ENCODE measurements at regions not wholly inside any gene's neighbourhood (a gene's known extent, or its start where the extent isn't known, plus 50 kb on each side); places are given as distances from the start of the nearest gene placed in this dataset.

- ChIA-PET POLR2A (interaction anchor here (1.2 to 1.3 kb wide), 2 partner anchors 19 to 20 kb away, joined by 3 read pairs; no protein-coding TSS in a partner anchor), CTCF (interaction anchor here (1.2 to 3.3 kb wide), 3 partner anchors 20 to 143 kb away, joined by 4 to 25 read pairs (median 5); no protein-coding TSS in a partner anchor)
- Histone ChIP-seq H3K9me3 (ENCODE audit: control insufficient read depth, insufficient read depth, low read depth, low read length) (no peaks in the 10 kb centered on the region), H3K4me1 (ENCODE audit: control insufficient read depth, insufficient read depth, low read length) (peaks cover 8% of the 10 kb centered on the region), H3K27ac (ENCODE audit: extremely low read depth, low read depth, low read length) (no peak overlapping the region), H3K4me3 (ENCODE audit: low read depth, low read length) (no peak overlapping the region), H3K36me3 (ENCODE audit: control insufficient read depth in 2 of 2, insufficient read depth in 1 of 2, low read length in 2 of 2) (no peaks in the 10 kb centered on the region)
- 0 out of 2 replicates have a peak, but pooled peaks have one; percentile 23 for TF ChIP-seq CTCF (tag by site-specific recombination; IDR thresholded peaks at IDR 0.05)
- TF ChIP-seq, protein P1, sequence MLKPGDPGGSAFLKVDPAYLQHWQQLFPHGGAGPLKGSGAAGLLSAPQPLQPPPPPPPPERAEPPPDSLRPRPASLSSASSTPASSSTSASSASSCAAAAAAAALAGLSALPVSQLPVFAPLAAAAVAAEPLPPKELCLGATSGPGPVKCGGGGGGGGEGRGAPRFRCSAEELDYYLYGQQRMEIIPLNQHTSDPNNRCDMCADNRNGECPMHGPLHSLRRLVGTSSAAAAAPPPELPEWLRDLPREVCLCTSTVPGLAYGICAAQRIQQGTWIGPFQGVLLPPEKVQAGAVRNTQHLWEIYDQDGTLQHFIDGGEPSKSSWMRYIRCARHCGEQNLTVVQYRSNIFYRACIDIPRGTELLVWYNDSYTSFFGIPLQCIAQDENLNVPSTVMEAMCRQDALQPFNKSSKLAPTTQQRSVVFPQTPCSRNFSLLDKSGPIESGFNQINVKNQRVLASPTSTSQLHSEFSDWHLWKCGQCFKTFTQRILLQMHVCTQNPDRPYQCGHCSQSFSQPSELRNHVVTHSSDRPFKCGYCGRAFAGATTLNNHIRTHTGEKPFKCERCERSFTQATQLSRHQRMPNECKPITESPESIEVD (tag by site-specific recombination; IDR thresholded peaks at IDR 0.05), result no peak
Measured at GRCh38 chr10:117462424-117462792, 80.1 kb upstream of the EMX2 start.

DNA sequence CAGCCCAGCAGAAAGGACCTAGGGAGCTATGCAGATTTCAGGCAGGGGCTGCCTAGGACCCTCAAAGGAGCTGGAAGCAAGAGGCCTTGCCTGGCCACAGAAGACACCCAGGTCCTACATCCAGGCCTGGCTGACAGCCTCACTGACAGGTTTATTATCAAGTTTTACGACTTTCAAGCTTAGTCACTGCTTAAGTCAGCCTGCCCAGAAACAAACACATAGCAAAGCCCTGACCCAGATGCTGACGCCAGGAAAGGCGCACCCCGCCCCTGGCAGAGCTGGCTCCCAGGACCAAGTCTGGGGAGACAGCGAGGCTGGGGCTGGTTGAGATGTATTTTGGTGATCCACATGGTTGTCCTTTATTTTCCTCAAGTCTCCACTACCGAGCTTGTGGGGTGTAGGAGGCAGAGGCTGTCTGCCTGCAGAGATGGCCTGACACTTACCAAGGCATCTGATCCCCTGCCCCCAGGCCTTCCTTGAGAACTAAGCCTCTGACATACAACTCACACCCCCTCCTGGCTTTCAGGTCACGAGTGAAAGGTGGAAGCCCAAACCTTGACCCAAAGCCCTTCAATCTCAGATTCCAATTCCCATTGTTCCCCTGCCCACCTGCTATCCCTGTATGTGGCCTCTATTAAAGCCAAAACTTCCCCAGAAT, 80.7 kb upstream of the EMX2 start:
- H3K27ac ChIP-seq (ENCODE audit: extremely low read depth, low read depth, low read length), result no peak overlapping the region; the same call in 1 of the 2 replicates
- CTCF ChIA-PET, result interaction anchor here (0.7 to 3.3 kb wide), 7 partner anchors 8 to 143 kb away, joined by 3 to 25 read pairs (median 4); no protein-coding TSS in a partner anchor
- POLR2A ChIA-PET, result interaction anchor here (1.2 to 1.3 kb wide), 2 partner anchors 19 to 20 kb away, joined by 3 read pairs; no protein-coding TSS in a partner anchor
- H3K4me3 ChIP-seq (ENCODE audit: low read depth, low read length), result no peak overlapping the region
- H3K9me3 ChIP-seq (ENCODE audit: control insufficient read depth, insufficient read depth, low read depth, low read length), result no peaks in the 10 kb centered on the region
- H3K36me3 ChIP-seq (ENCODE audit: control insufficient read depth in 2 of 2, insufficient read depth in 1 of 2, low read length in 2 of 2), result no peaks in the 10 kb centered on the region
- H3K4me1 ChIP-seq (ENCODE audit: control insufficient read depth, insufficient read depth, low read length), result peaks cover 8% of the 10 kb centered on the region
- TF ChIP-seq, protein P2, sequence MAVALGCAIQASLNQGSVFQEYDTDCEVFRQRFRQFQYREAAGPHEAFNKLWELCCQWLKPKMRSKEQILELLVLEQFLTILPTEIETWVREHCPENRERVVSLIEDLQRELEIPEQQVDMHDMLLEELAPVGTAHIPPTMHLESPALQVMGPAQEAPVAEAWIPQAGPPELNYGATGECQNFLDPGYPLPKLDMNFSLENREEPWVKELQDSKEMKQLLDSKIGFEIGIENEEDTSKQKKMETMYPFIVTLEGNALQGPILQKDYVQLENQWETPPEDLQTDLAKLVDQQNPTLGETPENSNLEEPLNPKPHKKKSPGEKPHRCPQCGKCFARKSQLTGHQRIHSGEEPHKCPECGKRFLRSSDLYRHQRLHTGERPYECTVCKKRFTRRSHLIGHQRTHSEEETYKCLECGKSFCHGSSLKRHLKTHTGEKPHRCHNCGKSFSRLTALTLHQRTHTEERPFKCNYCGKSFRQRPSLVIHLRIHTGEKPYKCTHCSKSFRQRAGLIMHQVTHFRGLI (tag by site-specific recombination; IDR thresholded peaks at IDR 0.05), result peak; percentile 18; the same call in 1 of the 2 replicates
- TF ChIP-seq PRDM4 (tag by site-specific recombination; IDR thresholded peaks at IDR 0.05) (0 out of 2 replicates have a peak, but pooled peaks have one; percentile 37), HOXC10 (CRISPR knock-in tag; IDR thresholded peaks at IDR 0.05) (peak; percentile 88; the same call in 1 of the 2 replicates), KLF8 (tag by site-specific recombination; IDR thresholded peaks at IDR 0.05) (peak; percentile 21; the same call in 1 of the 2 replicates), ZNF324 (tag by site-specific recombination; IDR thresholded peaks at IDR 0.05) (0 out of 2 replicates have a peak, but pooled peaks have one; percentile 28), MEIS1 (CRISPR knock-in tag; IDR thresholded peaks at IDR 0.05; ENCODE audit: borderline replicate concordance) (peak; percentile 73; the same call in 1 of the 2 replicates), ZNF335 (tag by site-specific recombination; conservative IDR thresholded peaks at IDR 0.05) (peak; percentile 80), ZNF19 (tag by site-specific recombination; IDR thresholded peaks at IDR 0.05; ENCODE audit: low read depth) (no peak), ZNF174 (tag by site-specific recombination; IDR thresholded peaks at IDR 0.05) (no peak), ZNF48 (tag by site-specific recombination; IDR thresholded peaks at IDR 0.05) (no peak), ZNF830 (tag by site-specific recombination; IDR thresholded peaks at IDR 0.05; ENCODE audit: low read depth) (no peak), ZFP69B (tag by site-specific recombination; IDR thresholded peaks at IDR 0.05) (peak; percentile 56; the same call in 1 of the 2 replicates), SP2 (tag by site-specific recombination; IDR thresholded peaks at IDR 0.05) (no peak), FEZF1 (tag by site-specific recombination; IDR thresholded peaks at IDR 0.05) (peak; percentile 8; the same call in 1 of the 2 replicates)
- TF ChIP-seq, protein P3, sequence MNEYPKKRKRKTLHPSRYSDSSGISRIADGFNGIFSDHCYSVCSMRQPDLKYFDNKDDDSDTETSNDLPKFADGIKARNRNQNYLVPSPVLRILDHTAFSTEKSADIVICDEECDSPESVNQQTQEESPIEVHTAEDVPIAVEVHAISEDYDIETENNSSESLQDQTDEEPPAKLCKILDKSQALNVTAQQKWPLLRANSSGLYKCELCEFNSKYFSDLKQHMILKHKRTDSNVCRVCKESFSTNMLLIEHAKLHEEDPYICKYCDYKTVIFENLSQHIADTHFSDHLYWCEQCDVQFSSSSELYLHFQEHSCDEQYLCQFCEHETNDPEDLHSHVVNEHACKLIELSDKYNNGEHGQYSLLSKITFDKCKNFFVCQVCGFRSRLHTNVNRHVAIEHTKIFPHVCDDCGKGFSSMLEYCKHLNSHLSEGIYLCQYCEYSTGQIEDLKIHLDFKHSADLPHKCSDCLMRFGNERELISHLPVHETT (tag by site-specific recombination; IDR thresholded peaks at IDR 0.05), result peak; percentile 77
- TF ChIP-seq, protein P4, sequence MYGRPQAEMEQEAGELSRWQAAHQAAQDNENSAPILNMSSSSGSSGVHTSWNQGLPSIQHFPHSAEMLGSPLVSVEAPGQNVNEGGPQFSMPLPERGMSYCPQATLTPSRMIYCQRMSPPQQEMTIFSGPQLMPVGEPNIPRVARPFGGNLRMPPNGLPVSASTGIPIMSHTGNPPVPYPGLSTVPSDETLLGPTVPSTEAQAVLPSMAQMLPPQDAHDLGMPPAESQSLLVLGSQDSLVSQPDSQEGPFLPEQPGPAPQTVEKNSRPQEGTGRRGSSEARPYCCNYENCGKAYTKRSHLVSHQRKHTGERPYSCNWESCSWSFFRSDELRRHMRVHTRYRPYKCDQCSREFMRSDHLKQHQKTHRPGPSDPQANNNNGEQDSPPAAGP (tag by site-specific recombination; IDR thresholded peaks at IDR 0.05), result peak; percentile 91
- TF ChIP-seq, protein P5, sequence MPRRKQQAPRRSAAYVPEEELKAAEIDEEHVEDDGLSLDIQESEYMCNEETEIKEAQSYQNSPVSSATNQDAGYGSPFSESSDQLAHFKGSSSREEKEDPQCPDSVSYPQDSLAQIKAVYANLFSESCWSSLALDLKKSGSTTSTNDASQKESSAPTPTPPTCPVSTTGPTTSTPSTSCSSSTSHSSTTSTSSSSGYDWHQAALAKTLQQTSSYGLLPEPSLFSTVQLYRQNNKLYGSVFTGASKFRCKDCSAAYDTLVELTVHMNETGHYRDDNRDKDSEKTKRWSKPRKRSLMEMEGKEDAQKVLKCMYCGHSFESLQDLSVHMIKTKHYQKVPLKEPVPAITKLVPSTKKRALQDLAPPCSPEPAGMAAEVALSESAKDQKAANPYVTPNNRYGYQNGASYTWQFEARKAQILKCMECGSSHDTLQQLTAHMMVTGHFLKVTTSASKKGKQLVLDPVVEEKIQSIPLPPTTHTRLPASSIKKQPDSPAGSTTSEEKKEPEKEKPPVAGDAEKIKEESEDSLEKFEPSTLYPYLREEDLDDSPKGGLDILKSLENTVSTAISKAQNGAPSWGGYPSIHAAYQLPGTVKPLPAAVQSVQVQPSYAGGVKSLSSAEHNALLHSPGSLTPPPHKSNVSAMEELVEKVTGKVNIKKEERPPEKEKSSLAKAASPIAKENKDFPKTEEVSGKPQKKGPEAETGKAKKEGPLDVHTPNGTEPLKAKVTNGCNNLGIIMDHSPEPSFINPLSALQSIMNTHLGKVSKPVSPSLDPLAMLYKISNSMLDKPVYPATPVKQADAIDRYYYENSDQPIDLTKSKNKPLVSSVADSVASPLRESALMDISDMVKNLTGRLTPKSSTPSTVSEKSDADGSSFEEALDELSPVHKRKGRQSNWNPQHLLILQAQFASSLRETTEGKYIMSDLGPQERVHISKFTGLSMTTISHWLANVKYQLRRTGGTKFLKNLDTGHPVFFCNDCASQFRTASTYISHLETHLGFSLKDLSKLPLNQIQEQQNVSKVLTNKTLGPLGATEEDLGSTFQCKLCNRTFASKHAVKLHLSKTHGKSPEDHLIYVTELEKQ (tag by site-specific recombination; IDR thresholded peaks at IDR 0.05; ENCODE audit: borderline replicate concordance), result peak; percentile 96

Data from HEK293 (cell line).